GM23248 (cell line): ENCODE measurements at regions not wholly inside any gene's neighbourhood (a gene's known extent, or its start where the extent isn't known, plus 50 kb on each side); places are given as distances from the start of the nearest gene placed in this dataset.

Experiments
- DNase-seq: peaks from one replicate; pipeline ENCODE4 v3.0.0-alpha.2; 2015
- H2AFZ ChIP-seq: fragments of 200-600 bp; sonication (generic); 2 replicates; pipeline ENCODE4 v1.6.1; 2016; ENCODE audit warnings: antibody characterized with exemption
- H3F3A ChIP-seq: fragments of 200-600 bp; sonication (generic); 2 replicates; pipeline ENCODE4 v1.6.1; 2016; ENCODE audit warnings: mild to moderate bottlenecking, antibody characterized with exemption, mixed run types; ENCODE audit not compliant: insufficient read depth
- H3K27ac ChIP-seq: fragments of 200-600 bp; sonication (generic); 2 replicates; pipeline ENCODE4 v1.5.1; 2016; ENCODE audit warnings: mild to moderate bottlenecking
- H3K27me3 ChIP-seq: fragments of 200-600 bp; sonication (generic); replicated peaks from 2 replicates; pipeline ENCODE4 v1.6.1; 2016; ENCODE audit warnings: mild to moderate bottlenecking; ENCODE audit not compliant: insufficient read depth
- H3K36me3 ChIP-seq: fragments of 200-600 bp; sonication (generic); 2 replicates; pipeline ENCODE4 v1.6.1; 2016; ENCODE audit warnings: low read depth, mild to moderate bottlenecking
- H3K4me1 ChIP-seq: fragments of 200-600 bp; sonication (generic); 2 replicates; pipeline ENCODE4 v1.6.1; 2016; ENCODE audit warnings: mild to moderate bottlenecking; ENCODE audit not compliant: insufficient read depth
- H3K4me2 ChIP-seq: fragments of 200-600 bp; sonication (generic); one replicate; pipeline ENCODE4 v1.6.1; 2016; ENCODE audit warnings: mild to moderate bottlenecking; ENCODE audit not compliant: unreplicated experiment
- H3K4me3 ChIP-seq: fragments of 200-600 bp; sonication (generic); 2 replicates; pipeline ENCODE4 v1.5.1; 2016; ENCODE audit warnings: mild to moderate bottlenecking
- H3K79me2 ChIP-seq: fragments of 200-600 bp; sonication (generic); 2 replicates; pipeline ENCODE4 v1.6.1; 2016; ENCODE audit warnings: mild to moderate bottlenecking; ENCODE audit not compliant: insufficient read depth
- H3K9ac ChIP-seq: fragments of 200-600 bp; sonication (generic); 2 replicates; pipeline ENCODE4 v1.6.1; 2016; ENCODE audit warnings: mild to moderate bottlenecking
- H3K9me2 ChIP-seq: fragments of 200-600 bp; sonication (generic); 2 replicates; pipeline ENCODE4 v1.6.1; 2016; ENCODE audit warnings: mixed run types, mild to moderate bottlenecking, moderate library complexity; ENCODE audit not compliant: insufficient read depth
- H3K9me3 ChIP-seq: fragments of 200-600 bp; sonication (generic); one replicate; pipeline ENCODE4 v1.6.1; 2017; ENCODE audit warnings: low read depth
- H4K20me1 ChIP-seq: fragments of 200-600 bp; sonication (generic); 2 replicates; pipeline ENCODE4 v1.6.0; 2016; ENCODE audit not compliant: insufficient read depth
- EZH2 ChIP-seq: fragments of 200-600 bp; sonication (generic); IDR thresholded peaks from 2 replicates; pipeline ENCODE4 v1.6.1; 2018; ENCODE audit warnings: antibody characterized with exemption, mild to moderate bottlenecking; ENCODE audit not compliant: insufficient read depth, poor library complexity, severe bottlenecking
- EZH2phosphoT487 ChIP-seq: fragments of 200-600 bp; sonication (generic); IDR thresholded peaks from 2 replicates; pipeline ENCODE4 v1.6.1; 2018; ENCODE audit warnings: antibody characterized with exemption, moderate library complexity, mild to moderate bottlenecking, low read depth; ENCODE audit not compliant: insufficient read depth
- WGBS, 2 experiments: methylation state at CpG; one replicate each; pipeline ENCODE4 v1.1.6; 2015 to 2017; ENCODE audit warnings: low lambda C conversion rate in 2 of 2, low coverage in 1 of 2; ENCODE audit errors: missing lambda C conversion rate in 2 of 2; 5-methylcytosine and 5-hydroxymethylcytosine counted together
- in situ Hi-C: fragments of 300-500 bp; cut with MboI; formaldehyde crosslinking; loops from 2 replicates; pipeline ENCODE4 v1.15.0; 2020

- Histone ChIP-seq H3K9me3 (no peaks in the 10 kb centered on the region), H3K4me3 (no peak overlapping the region), H4K20me1 (no peaks in the 10 kb centered on the region), H3K36me3 (no peaks in the 10 kb centered on the region), H3K4me1 (no peaks in the 10 kb centered on the region), H3K27me3 (no peaks in the 10 kb centered on the region), H3K9ac (no peak overlapping the region), H3K9me2 (no peaks in the 10 kb centered on the region), H3K4me2 (no peak overlapping the region), H3K79me2 (no peaks in the 10 kb centered on the region), H3K27ac (no peak overlapping the region), H2AFZ (no peak overlapping the region), H3F3A (no peaks in the 10 kb centered on the region)
- TF ChIP-seq EZH2phosphoT487, result no peak
- no peak for TF ChIP-seq EZH2
- DNase-seq, result no peak
- 50 to 59% methylated on average over 2 of the region's 2 CpGs for WGBS, 2 experiments
- in situ Hi-C loops, result no loop called here
Observed at GRCh38 chr5:57953792-57954191, 471.2 kb upstream of the ACTBL2 start.

- in situ Hi-C loops, result no loop called here
- Histone ChIP-seq H3K9me2 (no peaks in the 10 kb centered on the region), H3K4me1 (no peaks in the 10 kb centered on the region), H4K20me1 (no peaks in the 10 kb centered on the region), H3K79me2 (no peaks in the 10 kb centered on the region), H3F3A (no peaks in the 10 kb centered on the region), H3K27ac (no peak overlapping the region), H3K9ac (no peak overlapping the region), H3K4me3 (no peak overlapping the region), H3K9me3 (no peaks in the 10 kb centered on the region), H2AFZ (no peak overlapping the region), H3K4me2 (no peak overlapping the region), H3K27me3 (no peaks in the 10 kb centered on the region), H3K36me3 (no peaks in the 10 kb centered on the region)
- no peak for DNase-seq
- TF ChIP-seq EZH2, result no peak
- TF ChIP-seq EZH2phosphoT487, result no peak
Observed at GRCh38 chr5:57950616-57951228, 468.1 kb upstream of the ACTBL2 start.

GRCh38 chr5:57948091-57948490 lies 465.5 kb upstream of the ACTBL2 start:
- Histone ChIP-seq H3K9me2 (no peaks in the 10 kb centered on the region), H3K27ac (no peak overlapping the region), H3K4me2 (no peak overlapping the region), H3K9ac (no peak overlapping the region), H3K9me3 (no peaks in the 10 kb centered on the region), H3K4me3 (no peak overlapping the region), H3K27me3 (no peaks in the 10 kb centered on the region), H3K79me2 (no peaks in the 10 kb centered on the region), H3K36me3 (no peaks in the 10 kb centered on the region), H4K20me1 (no peaks in the 10 kb centered on the region), H3K4me1 (no peaks in the 10 kb centered on the region), H2AFZ (no peak overlapping the region), H3F3A (no peaks in the 10 kb centered on the region)
- WGBS, 2 experiments, result 59 to 68% methylated on average over 1 of the region's 1 CpG
- TF ChIP-seq EZH2 (no peak), EZH2phosphoT487 (no peak)
- in situ Hi-C loops, result no loop called here
- no peak for DNase-seq

- Histone ChIP-seq H3K27ac (no peak overlapping the region), H3K79me2 (no peaks in the 10 kb centered on the region), H2AFZ (no peak overlapping the region), H3F3A (no peaks in the 10 kb centered on the region), H3K36me3 (no peaks in the 10 kb centered on the region), H3K9me3 (no peaks in the 10 kb centered on the region), H3K9ac (no peak overlapping the region), H3K9me2 (no peaks in the 10 kb centered on the region), H3K4me1 (no peaks in the 10 kb centered on the region), H4K20me1 (no peaks in the 10 kb centered on the region), H3K4me3 (no peak overlapping the region), H3K27me3 (no peaks in the 10 kb centered on the region), H3K4me2 (no peak overlapping the region)
- TF ChIP-seq EZH2, result no peak
- TF ChIP-seq EZH2phosphoT487, result no peak
- DNase-seq, result no peak
- in situ Hi-C loops, result no loop called here
- 49% methylated on average over 5 of the region's 5 CpGs for WGBS, 2 experiments
Observed at GRCh38 chr5:57947181-57947580, 464.6 kb upstream of the ACTBL2 start.

GRCh38 chr5:57940879-57941278 lies 458.3 kb upstream of the ACTBL2 start:
- H3K4me3 ChIP-seq, result no peak overlapping the region
- no peak overlapping the region for H3K4me2 ChIP-seq
- DNase-seq, result no peak
- 0 out of 2 replicates have a peak, but pooled peaks cover 9% of the 10 kb centered on the region for H3K4me1 ChIP-seq
- H3K9ac ChIP-seq, result no peak overlapping the region
- WGBS, 2 experiments, result 68 to 73% methylated on average over 3 of the region's 3 CpGs
- H3K9me3 ChIP-seq, result no peaks in the 10 kb centered on the region
- H4K20me1 ChIP-seq, result no peaks in the 10 kb centered on the region
- H3F3A ChIP-seq, result no peaks in the 10 kb centered on the region
- no peaks in the 10 kb centered on the region for H3K9me2 ChIP-seq
- in situ Hi-C loops, result no loop called here
- H2AFZ ChIP-seq, result no peak overlapping the region
- H3K27me3 ChIP-seq, result no peaks in the 10 kb centered on the region
- no peaks in the 10 kb centered on the region for H3K79me2 ChIP-seq
- no peak overlapping the region for H3K27ac ChIP-seq
- no peak for TF ChIP-seq EZH2phosphoT487
- TF ChIP-seq EZH2, result no peak
- H3K36me3 ChIP-seq, result no peaks in the 10 kb centered on the region
